ENCODE measurements at regions not wholly inside any gene's neighbourhood (a gene's known extent, or its start where the extent isn't known, plus 50 kb on each side); places are given as distances from the start of the nearest gene placed in this dataset.
A peak's percentile ranks its signal among the peaks of the same experiment; 100 is the strongest.

DNA sequence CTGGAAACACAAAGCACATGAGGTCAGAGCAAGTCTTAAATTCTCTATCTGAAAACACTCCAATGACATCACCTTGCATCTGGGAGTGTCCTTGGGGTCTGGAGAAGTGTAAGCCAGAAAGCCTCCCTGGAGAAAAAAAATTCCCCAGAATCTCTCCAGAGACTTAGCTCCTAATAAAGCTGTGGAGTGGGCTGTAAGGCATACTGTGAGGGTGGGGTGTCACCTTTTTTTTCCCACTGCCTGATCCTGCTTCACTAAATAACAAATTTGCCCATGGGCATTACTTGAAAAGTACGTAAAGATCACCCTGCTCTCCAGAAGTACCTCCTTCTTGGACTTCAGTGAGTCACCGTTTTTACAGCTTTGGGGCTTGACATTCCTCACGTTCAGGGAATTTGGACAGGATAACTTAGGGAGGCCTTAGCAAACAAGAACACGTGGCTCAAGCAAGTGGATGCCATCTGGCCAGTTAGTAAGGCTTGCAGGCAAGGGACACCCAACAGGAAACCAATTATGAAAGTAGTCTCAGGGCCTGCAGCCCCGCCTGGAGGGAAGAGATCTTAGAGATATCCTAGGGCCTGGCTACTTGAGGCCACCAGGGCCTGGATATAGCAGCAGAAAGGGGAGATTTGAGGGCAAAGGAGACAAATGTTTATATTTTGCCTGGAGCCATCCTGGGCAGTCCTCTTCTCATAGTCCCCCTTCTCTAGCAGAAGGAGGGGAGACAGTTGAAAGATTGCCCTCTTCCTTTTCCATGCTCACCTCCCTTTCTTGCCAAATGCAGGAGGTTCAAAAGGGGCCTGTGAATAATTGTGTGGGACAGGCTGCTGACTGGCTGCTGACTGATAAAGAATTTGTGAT is 60.1 kb upstream of the PLAC1 start (continued):
- no peak for TF ChIP-seq ZNF555 (tag by site-specific recombination; conservative IDR thresholded peaks at IDR 0.05)
- TF ChIP-seq, protein P1, sequence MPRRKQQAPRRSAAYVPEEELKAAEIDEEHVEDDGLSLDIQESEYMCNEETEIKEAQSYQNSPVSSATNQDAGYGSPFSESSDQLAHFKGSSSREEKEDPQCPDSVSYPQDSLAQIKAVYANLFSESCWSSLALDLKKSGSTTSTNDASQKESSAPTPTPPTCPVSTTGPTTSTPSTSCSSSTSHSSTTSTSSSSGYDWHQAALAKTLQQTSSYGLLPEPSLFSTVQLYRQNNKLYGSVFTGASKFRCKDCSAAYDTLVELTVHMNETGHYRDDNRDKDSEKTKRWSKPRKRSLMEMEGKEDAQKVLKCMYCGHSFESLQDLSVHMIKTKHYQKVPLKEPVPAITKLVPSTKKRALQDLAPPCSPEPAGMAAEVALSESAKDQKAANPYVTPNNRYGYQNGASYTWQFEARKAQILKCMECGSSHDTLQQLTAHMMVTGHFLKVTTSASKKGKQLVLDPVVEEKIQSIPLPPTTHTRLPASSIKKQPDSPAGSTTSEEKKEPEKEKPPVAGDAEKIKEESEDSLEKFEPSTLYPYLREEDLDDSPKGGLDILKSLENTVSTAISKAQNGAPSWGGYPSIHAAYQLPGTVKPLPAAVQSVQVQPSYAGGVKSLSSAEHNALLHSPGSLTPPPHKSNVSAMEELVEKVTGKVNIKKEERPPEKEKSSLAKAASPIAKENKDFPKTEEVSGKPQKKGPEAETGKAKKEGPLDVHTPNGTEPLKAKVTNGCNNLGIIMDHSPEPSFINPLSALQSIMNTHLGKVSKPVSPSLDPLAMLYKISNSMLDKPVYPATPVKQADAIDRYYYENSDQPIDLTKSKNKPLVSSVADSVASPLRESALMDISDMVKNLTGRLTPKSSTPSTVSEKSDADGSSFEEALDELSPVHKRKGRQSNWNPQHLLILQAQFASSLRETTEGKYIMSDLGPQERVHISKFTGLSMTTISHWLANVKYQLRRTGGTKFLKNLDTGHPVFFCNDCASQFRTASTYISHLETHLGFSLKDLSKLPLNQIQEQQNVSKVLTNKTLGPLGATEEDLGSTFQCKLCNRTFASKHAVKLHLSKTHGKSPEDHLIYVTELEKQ (tag by site-specific recombination; IDR thresholded peaks at IDR 0.05; ENCODE audit: borderline replicate concordance), result peak; percentile 95; the same call in 1 of the 2 replicates
- 0 out of 2 replicates have a peak, but pooled peaks have one; percentile 12 for TF ChIP-seq PRDM1 (tag by site-specific recombination; IDR thresholded peaks at IDR 0.05)
- 0 out of 2 replicates have a peak, but pooled peaks have one; percentile 21 for TF ChIP-seq GFI1B (tag by site-specific recombination; IDR thresholded peaks at IDR 0.05)
- no peak for TF ChIP-seq ZFP37 (tag by site-specific recombination; IDR thresholded peaks at IDR 0.05)
- peak; percentile 66 for TF ChIP-seq ZNF600 (tag by site-specific recombination; IDR thresholded peaks at IDR 0.05)
- TF ChIP-seq ZNF768 (tag by site-specific recombination; IDR thresholded peaks at IDR 0.05), result no peak
- TF ChIP-seq, protein P2, sequence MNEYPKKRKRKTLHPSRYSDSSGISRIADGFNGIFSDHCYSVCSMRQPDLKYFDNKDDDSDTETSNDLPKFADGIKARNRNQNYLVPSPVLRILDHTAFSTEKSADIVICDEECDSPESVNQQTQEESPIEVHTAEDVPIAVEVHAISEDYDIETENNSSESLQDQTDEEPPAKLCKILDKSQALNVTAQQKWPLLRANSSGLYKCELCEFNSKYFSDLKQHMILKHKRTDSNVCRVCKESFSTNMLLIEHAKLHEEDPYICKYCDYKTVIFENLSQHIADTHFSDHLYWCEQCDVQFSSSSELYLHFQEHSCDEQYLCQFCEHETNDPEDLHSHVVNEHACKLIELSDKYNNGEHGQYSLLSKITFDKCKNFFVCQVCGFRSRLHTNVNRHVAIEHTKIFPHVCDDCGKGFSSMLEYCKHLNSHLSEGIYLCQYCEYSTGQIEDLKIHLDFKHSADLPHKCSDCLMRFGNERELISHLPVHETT (tag by site-specific recombination; IDR thresholded peaks at IDR 0.05), result peak; percentile 52; the same call in 1 of the 2 replicates
- peak; percentile 43; the same call in 1 of the 2 replicates for TF ChIP-seq ZSCAN23 (tag by site-specific recombination; IDR thresholded peaks at IDR 0.05)
- TF ChIP-seq WT1 (tag by site-specific recombination; IDR thresholded peaks at IDR 0.05), result peak; percentile 96
- no peak for TF ChIP-seq ZNF37A (tag by site-specific recombination; IDR thresholded peaks at IDR 0.05)
- TF ChIP-seq, protein P3, sequence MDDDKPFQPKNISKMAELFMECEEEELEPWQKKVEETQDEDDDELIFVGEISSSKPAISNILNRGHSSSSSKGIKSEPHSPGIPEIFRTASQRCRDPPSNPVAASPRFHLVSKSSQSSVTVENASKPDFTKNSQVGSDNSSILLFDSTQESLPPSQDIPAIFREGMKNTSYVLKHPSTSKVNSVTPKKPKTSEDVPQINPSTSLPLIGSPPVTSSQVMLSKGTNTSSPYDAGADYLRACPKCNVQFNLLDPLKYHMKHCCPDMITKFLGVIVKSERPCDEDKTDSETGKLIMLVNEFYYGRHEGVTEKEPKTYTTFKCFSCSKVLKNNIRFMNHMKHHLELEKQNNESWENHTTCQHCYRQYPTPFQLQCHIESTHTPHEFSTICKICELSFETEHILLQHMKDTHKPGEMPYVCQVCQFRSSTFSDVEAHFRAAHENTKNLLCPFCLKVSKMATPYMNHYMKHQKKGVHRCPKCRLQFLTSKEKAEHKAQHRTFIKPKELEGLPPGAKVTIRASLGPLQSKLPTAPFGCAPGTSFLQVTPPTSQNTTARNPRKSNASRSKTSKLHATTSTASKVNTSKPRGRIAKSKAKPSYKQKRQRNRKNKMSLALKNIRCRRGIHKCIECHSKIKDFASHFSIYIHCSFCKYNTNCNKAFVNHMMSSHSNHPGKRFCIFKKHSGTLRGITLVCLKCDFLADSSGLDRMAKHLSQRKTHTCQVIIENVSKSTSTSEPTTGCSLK (tag by site-specific recombination; IDR thresholded peaks at IDR 0.05), result no peak
- TF ChIP-seq, protein P4, sequence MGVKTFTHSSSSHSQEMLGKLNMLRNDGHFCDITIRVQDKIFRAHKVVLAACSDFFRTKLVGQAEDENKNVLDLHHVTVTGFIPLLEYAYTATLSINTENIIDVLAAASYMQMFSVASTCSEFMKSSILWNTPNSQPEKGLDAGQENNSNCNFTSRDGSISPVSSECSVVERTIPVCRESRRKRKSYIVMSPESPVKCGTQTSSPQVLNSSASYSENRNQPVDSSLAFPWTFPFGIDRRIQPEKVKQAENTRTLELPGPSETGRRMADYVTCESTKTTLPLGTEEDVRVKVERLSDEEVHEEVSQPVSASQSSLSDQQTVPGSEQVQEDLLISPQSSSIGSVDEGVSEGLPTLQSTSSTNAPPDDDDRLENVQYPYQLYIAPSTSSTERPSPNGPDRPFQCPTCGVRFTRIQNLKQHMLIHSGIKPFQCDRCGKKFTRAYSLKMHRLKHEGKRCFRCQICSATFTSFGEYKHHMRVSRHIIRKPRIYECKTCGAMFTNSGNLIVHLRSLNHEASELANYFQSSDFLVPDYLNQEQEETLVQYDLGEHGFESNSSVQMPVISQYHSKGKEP (tag by site-specific recombination; IDR thresholded peaks at IDR 0.05), result peak; percentile 27; the same call in 1 of the 2 replicates
- TF ChIP-seq ZNF335 (tag by site-specific recombination; conservative IDR thresholded peaks at IDR 0.05), result peak; percentile 81
- peak; percentile 97 for TF ChIP-seq TRIM28 (IDR thresholded peaks at IDR 0.05; ENCODE audit: borderline replicate concordance, low read length)
- no peak for TF ChIP-seq ZNF223 (tag by site-specific recombination; IDR thresholded peaks at IDR 0.05)
- TF ChIP-seq, protein P5, sequence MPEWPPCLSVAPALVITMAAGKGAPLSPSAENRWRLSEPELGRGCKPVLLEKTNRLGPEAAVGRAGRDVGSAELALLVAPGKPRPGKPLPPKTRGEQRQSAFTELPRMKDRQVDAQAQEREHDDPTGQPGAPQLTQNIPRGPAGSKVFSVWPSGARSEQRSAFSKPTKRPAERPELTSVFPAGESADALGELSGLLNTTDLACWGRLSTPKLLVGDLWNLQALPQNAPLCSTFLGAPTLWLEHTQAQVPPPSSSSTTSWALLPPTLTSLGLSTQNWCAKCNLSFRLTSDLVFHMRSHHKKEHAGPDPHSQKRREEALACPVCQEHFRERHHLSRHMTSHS (tag by site-specific recombination; IDR thresholded peaks at IDR 0.05), result peak; percentile 91
- peak; percentile 85 for TF ChIP-seq KLF10 (tag by site-specific recombination; IDR thresholded peaks at IDR 0.05)
- TF ChIP-seq ZFP3 (tag by site-specific recombination; IDR thresholded peaks at IDR 0.05; ENCODE audit: low read depth), result no peak
- TF ChIP-seq ZNF2 (tag by site-specific recombination; IDR thresholded peaks at IDR 0.05), result peak; percentile 77; the same call in 1 of the 2 replicates
- TF ChIP-seq, protein P6, sequence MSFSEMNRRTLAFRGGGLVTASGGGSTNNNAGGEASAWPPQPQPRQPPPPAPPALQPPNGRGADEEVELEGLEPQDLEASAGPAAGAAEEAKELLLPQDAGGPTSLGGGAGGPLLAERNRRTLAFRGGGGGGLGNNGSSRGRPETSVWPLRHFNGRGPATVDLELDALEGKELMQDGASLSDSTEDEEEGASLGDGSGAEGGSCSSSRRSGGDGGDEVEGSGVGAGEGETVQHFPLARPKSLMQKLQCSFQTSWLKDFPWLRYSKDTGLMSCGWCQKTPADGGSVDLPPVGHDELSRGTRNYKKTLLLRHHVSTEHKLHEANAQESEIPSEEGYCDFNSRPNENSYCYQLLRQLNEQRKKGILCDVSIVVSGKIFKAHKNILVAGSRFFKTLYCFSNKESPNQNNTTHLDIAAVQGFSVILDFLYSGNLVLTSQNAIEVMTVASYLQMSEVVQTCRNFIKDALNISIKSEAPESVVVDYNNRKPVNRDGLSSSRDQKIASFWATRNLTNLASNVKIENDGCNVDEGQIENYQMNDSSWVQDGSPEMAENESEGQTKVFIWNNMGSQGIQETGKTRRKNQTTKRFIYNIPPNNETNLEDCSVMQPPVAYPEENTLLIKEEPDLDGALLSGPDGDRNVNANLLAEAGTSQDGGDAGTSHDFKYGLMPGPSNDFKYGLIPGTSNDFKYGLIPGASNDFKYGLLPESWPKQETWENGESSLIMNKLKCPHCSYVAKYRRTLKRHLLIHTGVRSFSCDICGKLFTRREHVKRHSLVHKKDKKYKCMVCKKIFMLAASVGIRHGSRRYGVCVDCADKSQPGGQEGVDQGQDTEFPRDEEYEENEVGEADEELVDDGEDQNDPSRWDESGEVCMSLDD (tag by site-specific recombination; IDR thresholded peaks at IDR 0.05), result peak; percentile 73
- TF ChIP-seq GLI4 (tag by site-specific recombination; IDR thresholded peaks at IDR 0.05), result no peak
- peak; percentile 77 for TF ChIP-seq GLIS1 (tag by site-specific recombination; IDR thresholded peaks at IDR 0.05)
- TF ChIP-seq, protein P7, sequence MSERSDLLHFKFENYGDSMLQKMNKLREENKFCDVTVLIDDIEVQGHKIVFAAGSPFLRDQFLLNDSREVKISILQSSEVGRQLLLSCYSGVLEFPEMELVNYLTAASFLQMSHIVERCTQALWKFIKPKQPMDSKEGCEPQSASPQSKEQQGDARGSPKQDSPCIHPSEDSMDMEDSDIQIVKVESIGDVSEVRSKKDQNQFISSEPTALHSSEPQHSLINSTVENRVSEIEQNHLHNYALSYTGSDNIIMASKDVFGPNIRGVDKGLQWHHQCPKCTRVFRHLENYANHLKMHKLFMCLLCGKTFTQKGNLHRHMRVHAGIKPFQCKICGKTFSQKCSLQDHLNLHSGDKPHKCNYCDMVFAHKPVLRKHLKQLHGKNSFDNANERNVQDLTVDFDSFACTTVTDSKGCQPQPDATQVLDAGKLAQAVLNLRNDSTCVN (tag by site-specific recombination; optimal IDR thresholded peaks at IDR 0.05), result peak; percentile 8
- TF ChIP-seq SCRT2 (tag by site-specific recombination; IDR thresholded peaks at IDR 0.05), result peak; percentile 17; the same call in 1 of the 2 replicates
